ENCODE measurements at regions not wholly inside any gene's neighbourhood (a gene's known extent, or its start where the extent isn't known, plus 50 kb on each side); places are given as distances from the start of the nearest gene placed in this dataset.

DNA sequence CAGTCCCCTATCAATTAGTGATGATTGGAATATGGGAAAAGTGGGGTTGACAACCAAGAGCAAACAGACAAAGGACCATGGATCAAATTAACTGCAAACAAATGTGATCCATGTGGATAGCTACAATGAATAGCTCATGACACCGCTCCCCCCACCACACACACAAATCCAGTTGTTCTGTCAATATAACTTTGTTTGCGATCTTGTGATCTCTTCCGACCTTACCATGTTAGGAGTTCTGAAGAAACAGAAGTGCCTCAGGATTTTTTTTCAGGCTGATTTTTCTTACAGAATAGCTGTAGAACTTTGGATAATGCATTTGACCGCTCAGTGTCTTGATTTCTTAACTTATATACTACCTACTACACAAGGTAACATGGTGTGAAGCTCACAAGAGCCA, 116.6 kb downstream of the SH2D1A start:
- in situ Hi-C loops (cut with HindIII; ENCODE audit: low sequenced_read_pairs): no loop called here

DNA sequence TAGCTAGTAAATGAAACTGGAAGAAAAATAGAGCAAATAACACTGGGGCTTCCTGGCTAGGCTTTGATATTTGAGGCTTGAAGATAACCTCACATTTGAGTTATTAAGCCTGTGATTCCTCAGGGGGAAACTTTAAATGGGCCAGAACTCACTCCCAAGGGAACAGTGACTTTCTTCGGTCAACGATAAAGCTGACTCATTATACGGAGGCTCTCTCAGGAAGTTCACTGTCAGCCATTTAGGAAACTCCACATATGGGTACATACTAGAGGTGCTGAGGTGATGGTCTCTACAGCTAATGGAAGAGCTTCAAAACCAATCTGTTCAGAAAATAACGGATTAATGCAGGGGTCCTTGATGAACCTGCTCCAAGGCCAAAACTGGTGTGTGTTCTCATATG, 120.8 kb downstream of the SH2D1A start:
- no peak for DNase-seq (ENCODE audit: low read depth)
- TF ChIP-seq, protein P1, sequence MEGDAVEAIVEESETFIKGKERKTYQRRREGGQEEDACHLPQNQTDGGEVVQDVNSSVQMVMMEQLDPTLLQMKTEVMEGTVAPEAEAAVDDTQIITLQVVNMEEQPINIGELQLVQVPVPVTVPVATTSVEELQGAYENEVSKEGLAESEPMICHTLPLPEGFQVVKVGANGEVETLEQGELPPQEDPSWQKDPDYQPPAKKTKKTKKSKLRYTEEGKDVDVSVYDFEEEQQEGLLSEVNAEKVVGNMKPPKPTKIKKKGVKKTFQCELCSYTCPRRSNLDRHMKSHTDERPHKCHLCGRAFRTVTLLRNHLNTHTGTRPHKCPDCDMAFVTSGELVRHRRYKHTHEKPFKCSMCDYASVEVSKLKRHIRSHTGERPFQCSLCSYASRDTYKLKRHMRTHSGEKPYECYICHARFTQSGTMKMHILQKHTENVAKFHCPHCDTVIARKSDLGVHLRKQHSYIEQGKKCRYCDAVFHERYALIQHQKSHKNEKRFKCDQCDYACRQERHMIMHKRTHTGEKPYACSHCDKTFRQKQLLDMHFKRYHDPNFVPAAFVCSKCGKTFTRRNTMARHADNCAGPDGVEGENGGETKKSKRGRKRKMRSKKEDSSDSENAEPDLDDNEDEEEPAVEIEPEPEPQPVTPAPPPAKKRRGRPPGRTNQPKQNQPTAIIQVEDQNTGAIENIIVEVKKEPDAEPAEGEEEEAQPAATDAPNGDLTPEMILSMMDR (IDR thresholded peaks at IDR 0.05; ENCODE audit: low read depth, low read length, missing control alignments): no peak
- in situ Hi-C loops (cut with HindIII; ENCODE audit: low sequenced_read_pairs): no loop called here
- H3K4me3 ChIP-seq (ENCODE audit: low read depth, low read length): no peak overlapping the region

More for the DNA sequence above, 116.6 kb downstream of the SH2D1A start:
- no peak overlapping the region for H3K4me3 ChIP-seq (ENCODE audit: low read depth, low read length)
- no peak for DNase-seq (ENCODE audit: low read depth)
- TF ChIP-seq, protein P1 (IDR thresholded peaks at IDR 0.05; ENCODE audit: low read depth, low read length, missing control alignments): no peak

DNA sequence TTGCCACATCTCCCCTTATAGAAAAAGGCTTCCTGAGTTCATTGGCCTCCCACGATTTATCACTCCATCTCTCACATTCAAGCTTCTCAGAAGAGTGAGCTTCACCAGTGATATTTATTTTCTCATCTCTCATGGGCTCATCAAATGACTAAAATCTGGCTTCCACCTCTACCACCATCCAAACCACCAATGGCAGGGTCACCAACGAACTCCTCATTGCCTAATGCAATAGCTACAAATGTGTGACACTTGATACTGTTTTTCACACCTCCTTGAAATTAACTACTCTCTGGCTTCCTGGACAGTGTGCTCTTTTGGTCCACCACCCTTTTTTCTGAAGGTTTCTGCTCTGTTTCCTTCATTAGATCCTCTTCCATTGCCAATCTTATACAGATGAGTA, 129.0 kb downstream of the SH2D1A start:
- in situ Hi-C loops (cut with HindIII; ENCODE audit: low sequenced_read_pairs): no loop called here
- TF ChIP-seq, protein P1 (IDR thresholded peaks at IDR 0.05; ENCODE audit: low read depth, low read length, missing control alignments): no peak
- no peak overlapping the region for H3K4me3 ChIP-seq (ENCODE audit: low read depth, low read length)
- DNase-seq (ENCODE audit: low read depth): no peak

DNA sequence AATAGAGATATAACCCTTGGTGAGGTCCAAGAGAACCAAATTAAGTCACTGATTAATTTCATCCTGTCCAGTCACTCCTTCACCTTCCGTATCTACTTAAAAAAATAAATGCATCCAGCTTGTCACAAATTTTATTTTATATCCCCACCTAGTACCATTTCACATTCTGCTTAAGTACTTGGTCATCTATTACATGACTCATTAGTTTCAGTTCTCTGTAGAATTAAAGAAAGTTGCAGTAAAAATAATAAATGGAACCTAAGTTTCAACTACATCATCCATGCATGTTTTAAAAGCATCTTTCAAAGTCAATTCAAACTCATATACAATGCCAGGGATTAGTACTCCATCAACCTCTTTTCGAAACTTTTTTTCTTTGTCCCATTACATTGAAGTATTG, 130.2 kb downstream of the SH2D1A start:
- no peak for DNase-seq (ENCODE audit: low read depth)
- TF ChIP-seq, protein P1 (IDR thresholded peaks at IDR 0.05; ENCODE audit: low read depth, low read length, missing control alignments): no peak
- in situ Hi-C loops (cut with HindIII; ENCODE audit: low sequenced_read_pairs): no loop called here
- H3K4me3 ChIP-seq (ENCODE audit: low read depth, low read length): no peak overlapping the region

DNA sequence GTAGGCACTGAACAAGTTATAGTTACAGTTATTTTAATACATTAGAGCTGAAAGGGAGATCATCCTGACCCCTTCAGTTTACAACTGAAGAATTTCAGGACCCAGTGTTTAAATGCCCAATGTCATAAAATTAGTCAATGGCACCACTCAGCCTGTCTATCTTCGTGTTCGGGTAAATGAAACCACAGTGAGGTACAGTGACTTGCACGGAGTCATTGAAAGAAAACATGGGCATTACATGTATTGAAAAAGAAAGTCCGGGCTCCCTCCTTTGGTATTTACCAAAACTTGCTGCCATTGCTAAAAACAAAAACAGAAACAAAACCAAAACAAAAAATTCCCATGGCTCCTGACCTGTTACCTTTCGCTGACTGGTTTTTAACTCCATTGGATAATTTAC, 131.7 kb downstream of the SH2D1A start:
- no peak overlapping the region for H3K4me3 ChIP-seq (ENCODE audit: low read depth, low read length)
- TF ChIP-seq, protein P1 (IDR thresholded peaks at IDR 0.05; ENCODE audit: low read depth, low read length, missing control alignments): no peak
- DNase-seq (ENCODE audit: low read depth): no peak
- in situ Hi-C loops (cut with HindIII; ENCODE audit: low sequenced_read_pairs): no loop called here

DNA sequence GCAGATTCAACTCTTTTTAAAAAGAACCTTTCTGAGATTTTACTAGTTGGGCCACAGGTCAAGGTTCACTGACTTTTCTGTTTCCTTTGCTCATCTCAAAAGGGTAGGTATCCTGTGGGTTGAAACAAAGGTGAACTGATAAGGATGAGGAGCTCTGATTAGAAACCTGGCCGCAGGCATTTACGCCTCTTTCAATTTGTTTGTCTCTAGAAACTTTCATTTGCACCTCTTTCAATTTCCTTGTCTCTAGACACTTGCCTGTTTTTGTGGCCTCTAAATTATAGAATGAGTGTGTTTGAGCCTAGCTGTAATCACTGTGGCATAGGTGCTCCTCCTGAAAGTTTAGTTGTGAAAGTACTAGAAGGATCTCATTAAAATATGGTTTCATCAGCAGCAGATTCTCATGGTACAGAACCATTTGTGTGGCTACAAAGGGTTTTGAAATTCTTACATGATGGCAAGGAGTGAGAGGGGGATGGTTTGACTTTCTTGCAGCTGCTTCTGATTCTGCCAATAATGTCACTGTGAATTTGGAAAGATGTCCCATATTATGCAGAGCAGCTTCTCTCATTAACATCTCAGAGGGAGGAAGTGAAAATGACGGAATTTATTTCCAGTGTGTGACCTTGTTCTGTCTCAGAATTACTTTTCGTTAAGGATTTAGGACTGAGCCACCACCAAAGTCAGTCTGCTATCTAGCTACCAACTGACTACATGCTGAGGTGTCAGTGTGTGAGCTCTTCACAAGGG, 142.2 kb downstream of the SH2D1A start:
- TF ChIP-seq, protein P1 (IDR thresholded peaks at IDR 0.05; ENCODE audit: low read depth, low read length, missing control alignments): no peak
- in situ Hi-C loops (cut with HindIII; ENCODE audit: low sequenced_read_pairs): no loop called here
- H3K4me3 ChIP-seq (ENCODE audit: low read depth, low read length): no peak overlapping the region
- no peak for DNase-seq (ENCODE audit: low read depth)
